ENCODE measurements at regions not wholly inside any gene's neighbourhood (a gene's known extent, or its start where the extent isn't known, plus 50 kb on each side); places are given as distances from the start of the nearest gene placed in this dataset.

DNA sequence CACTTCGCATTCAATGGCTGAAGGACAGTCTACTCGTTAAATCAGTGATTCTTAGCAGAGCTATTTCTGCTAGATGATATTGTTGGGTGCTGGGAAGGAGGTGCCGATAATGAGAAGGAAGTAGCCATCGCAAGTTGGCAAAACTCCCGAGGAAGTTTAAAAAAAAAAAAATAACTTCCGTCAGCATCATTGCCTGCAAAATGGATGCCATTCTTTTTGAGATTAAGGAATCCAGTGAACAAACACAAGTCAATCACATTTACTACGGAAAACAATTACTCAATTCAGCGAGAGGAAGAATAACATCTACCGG, 74.4 kb upstream of the SFMBT2 start:
- no peaks in the 10 kb centered on the region for H3K4me1 ChIP-seq

GRCh38 chr10:7484456-7485243, 73.8 kb upstream of the SFMBT2 start:
- H3K36me3 ChIP-seq (replicated peaks), result no peaks in the 10 kb centered on the region
- peaks cover 7% of the 10 kb centered on the region; the same call in 1 of the 2 replicates for H3K27me3 ChIP-seq (ENCODE audit: low read depth)
- H3K4me3 ChIP-seq, result no peak overlapping the region
- no peak for DNase-seq (ENCODE audit: low spot score in 2 of 2)
- H3K9me3 ChIP-seq, result no peaks in the 10 kb centered on the region
- no peaks in the 10 kb centered on the region for H3K4me1 ChIP-seq
- in situ Hi-C loops (cut with MboI; ENCODE audit: low sequenced_read_pairs), result no loop called here

More for the DNA sequence above, 74.4 kb upstream of the SFMBT2 start:
- H3K9me3 ChIP-seq, result no peaks in the 10 kb centered on the region
- in situ Hi-C loops (cut with MboI; ENCODE audit: low sequenced_read_pairs), result no loop called here
- H3K4me3 ChIP-seq, result no peak overlapping the region
- no peak for DNase-seq (ENCODE audit: low spot score in 2 of 2)
- peaks cover 7% of the 10 kb centered on the region; the same call in 1 of the 2 replicates for H3K27me3 ChIP-seq (ENCODE audit: low read depth)
- no peaks in the 10 kb centered on the region for H3K36me3 ChIP-seq (replicated peaks)

DNA sequence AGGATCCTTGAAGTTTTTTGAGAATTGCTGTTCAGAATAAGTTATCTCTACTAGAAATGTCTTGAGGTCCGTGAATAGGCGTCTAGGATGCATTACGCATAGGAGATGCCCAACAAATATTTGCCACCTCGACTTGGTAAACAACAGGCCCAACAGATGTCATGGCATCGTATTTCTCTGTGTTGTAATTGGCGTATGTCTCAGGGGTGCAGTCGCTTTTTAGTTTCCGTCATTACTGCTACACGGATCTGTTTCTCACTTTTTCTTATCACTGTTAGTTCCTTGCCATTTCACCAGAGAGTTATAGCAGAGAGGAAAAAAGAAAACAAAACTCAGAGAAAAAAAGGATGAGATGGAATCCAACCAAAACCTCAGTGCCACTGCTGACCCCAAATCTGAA, 73.0 kb upstream of the SFMBT2 start:
- in situ Hi-C loops (cut with MboI; ENCODE audit: low sequenced_read_pairs), result no loop called here
- H3K27me3 ChIP-seq (ENCODE audit: low read depth), result 0 out of 2 replicates have a peak, but pooled peaks cover 4% of the 10 kb centered on the region
- H3K4me1 ChIP-seq, result no peaks in the 10 kb centered on the region
- no peak overlapping the region for H3K4me3 ChIP-seq
- no peak for DNase-seq (ENCODE audit: low spot score in 2 of 2)
- no peaks in the 10 kb centered on the region for H3K36me3 ChIP-seq (replicated peaks)
- no peaks in the 10 kb centered on the region for H3K9me3 ChIP-seq

DNA sequence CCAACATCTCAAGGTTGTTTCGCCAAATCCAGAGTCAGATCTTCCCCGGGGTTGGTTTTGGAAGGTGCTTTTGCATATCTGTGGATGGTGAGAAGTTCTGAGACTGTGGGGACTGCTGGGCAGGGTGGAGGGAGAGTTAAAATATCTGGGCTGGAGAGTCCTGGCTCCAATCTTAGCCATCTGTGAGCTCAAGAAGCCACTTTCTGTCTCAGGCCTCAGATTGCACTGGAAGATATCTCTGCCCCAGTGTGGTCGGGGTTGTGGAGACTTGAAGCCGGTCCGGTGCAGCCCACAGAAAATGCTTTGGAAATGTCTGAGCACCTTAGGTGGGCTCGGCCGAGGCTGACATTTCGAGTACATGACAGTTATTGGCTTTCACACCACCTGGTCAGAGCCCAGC, 72.2 kb upstream of the SFMBT2 start:
- Histone ChIP-seq H3K36me3 (replicated peaks) (no peaks in the 10 kb centered on the region), H3K27me3 (ENCODE audit: low read depth) (0 out of 2 replicates have a peak, but pooled peaks cover 4% of the 10 kb centered on the region), H3K4me1 (no peaks in the 10 kb centered on the region), H3K4me3 (no peak overlapping the region), H3K9me3 (no peaks in the 10 kb centered on the region)
- DNase-seq (ENCODE audit: low spot score in 2 of 2), result no peak
- in situ Hi-C loops (cut with MboI; ENCODE audit: low sequenced_read_pairs), result no loop called here

- in situ Hi-C loops (cut with MboI; ENCODE audit: low sequenced_read_pairs), result no loop called here
- H3K4me1 ChIP-seq, result no peaks in the 10 kb centered on the region
- no peaks in the 10 kb centered on the region for H3K36me3 ChIP-seq (replicated peaks)
- no peaks in the 10 kb centered on the region for H3K9me3 ChIP-seq
- DNase-seq (ENCODE audit: low spot score in 2 of 2), result no peak
- 0 out of 2 replicates have a peak, but pooled peaks cover 4% of the 10 kb centered on the region for H3K27me3 ChIP-seq (ENCODE audit: low read depth)
- H3K4me3 ChIP-seq, result no peak overlapping the region
Measured at GRCh38 chr10:7481368-7481765, 70.5 kb upstream of the SFMBT2 start.

DNA sequence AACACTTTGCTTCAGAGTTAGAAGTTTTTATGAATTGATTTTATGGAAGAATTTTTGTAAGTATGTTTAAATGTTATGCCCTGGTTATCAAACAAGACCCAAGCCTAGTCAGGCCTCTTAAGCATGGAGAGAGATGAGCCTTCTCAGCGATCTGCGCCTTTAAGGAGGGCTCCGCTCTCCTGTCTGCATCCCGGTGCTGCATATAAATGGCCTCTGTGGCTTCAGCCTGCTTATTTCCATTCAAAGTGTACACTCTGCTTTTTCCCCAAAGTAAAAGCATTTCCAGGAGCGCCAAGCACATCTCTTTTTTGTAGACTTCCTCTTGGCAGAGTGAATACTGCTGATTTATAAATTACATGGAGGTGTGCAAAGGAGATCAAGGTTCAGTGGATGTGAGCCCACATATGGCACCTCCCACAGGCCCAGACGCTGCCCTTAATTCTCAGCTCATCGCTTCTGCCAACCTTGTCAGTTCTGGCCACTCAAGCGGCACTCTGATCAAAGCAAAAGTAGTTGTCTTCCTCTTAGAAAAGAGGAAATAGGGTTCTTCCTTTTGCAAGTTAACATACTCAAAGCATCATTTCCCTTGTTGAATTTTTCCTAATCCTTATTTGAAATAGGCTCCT, 70.0 kb upstream of the SFMBT2 start:
- no peaks in the 10 kb centered on the region for H3K36me3 ChIP-seq (replicated peaks)
- H3K4me3 ChIP-seq, result no peak overlapping the region
- in situ Hi-C loops (cut with MboI; ENCODE audit: low sequenced_read_pairs), result no loop called here
- H3K9me3 ChIP-seq, result no peaks in the 10 kb centered on the region
- no peak for DNase-seq (ENCODE audit: low spot score in 2 of 2)
- 0 out of 2 replicates have a peak, but pooled peaks cover 4% of the 10 kb centered on the region for H3K27me3 ChIP-seq (ENCODE audit: low read depth)
- no peaks in the 10 kb centered on the region for H3K4me1 ChIP-seq

DNA sequence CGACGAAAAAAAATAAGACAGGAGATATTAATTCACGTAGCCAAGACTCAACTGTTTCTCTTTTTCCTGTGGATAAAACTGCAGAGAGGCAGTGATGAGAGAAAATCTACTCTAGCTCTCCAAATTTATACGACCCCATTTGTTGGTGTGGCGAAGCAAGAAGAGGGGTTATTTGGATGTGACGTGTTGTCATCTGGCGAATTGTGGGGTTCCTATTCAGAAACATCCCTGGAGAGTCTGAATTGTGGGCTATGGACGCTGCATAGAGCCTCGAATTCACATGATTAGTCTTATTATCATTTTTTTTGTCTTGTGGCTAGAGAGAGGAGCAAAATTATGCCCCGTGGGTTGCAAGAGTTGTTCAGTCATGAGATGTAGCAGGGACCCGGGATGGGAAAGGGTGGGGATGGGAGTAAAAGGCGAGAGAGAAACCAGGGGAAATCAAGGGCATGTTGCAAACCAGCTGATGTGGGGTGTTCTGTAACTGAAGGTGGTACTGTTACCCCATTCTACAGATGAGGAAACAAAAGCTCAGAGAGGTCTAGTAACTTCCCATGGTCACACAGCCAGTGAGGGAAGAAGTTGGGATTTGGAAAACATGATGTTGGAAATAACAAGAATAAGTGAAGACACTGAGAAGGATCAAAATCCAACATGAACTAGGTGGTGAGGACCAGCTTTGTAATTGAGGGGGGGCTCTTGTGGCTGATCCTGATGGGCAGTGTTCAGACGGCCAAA, 69.2 kb upstream of the SFMBT2 start:
- no peak overlapping the region for H3K4me3 ChIP-seq
- H3K4me1 ChIP-seq, result no peaks in the 10 kb centered on the region
- H3K9me3 ChIP-seq, result no peaks in the 10 kb centered on the region
- H3K36me3 ChIP-seq (replicated peaks), result no peaks in the 10 kb centered on the region
- H3K27me3 ChIP-seq (ENCODE audit: low read depth), result no peaks in the 10 kb centered on the region
- DNase-seq (ENCODE audit: low spot score in 2 of 2), result no peak
- in situ Hi-C loops (cut with MboI; ENCODE audit: low sequenced_read_pairs), result no loop called here

- DNase-seq (ENCODE audit: low spot score in 2 of 2), result no peak
- in situ Hi-C loops (cut with MboI; ENCODE audit: low sequenced_read_pairs), result no loop called here
- no peak overlapping the region for H3K4me3 ChIP-seq
- no peaks in the 10 kb centered on the region for H3K27me3 ChIP-seq (ENCODE audit: low read depth)
- no peaks in the 10 kb centered on the region for H3K36me3 ChIP-seq (replicated peaks)
- no peaks in the 10 kb centered on the region for H3K9me3 ChIP-seq
- H3K4me1 ChIP-seq, result no peaks in the 10 kb centered on the region
Measured at GRCh38 chr10:7478727-7479457, 68.1 kb upstream of the SFMBT2 start.

- DNase-seq (ENCODE audit: low spot score in 2 of 2), result no peak
- H3K36me3 ChIP-seq (replicated peaks), result no peaks in the 10 kb centered on the region
- in situ Hi-C loops (cut with MboI; ENCODE audit: low sequenced_read_pairs), result no loop called here
- H3K4me1 ChIP-seq, result no peaks in the 10 kb centered on the region
- no peak overlapping the region for H3K4me3 ChIP-seq
- H3K9me3 ChIP-seq, result no peaks in the 10 kb centered on the region
- H3K27me3 ChIP-seq (ENCODE audit: low read depth), result no peaks in the 10 kb centered on the region
Measured at GRCh38 chr10:7477538-7478334, 66.9 kb upstream of the SFMBT2 start.

GRCh38 chr10:7475939-7476338, 65.1 kb upstream of the SFMBT2 start:
- Histone ChIP-seq H3K27me3 (ENCODE audit: low read depth) (no peaks in the 10 kb centered on the region), H3K9me3 (no peaks in the 10 kb centered on the region), H3K36me3 (replicated peaks) (no peaks in the 10 kb centered on the region), H3K4me1 (no peaks in the 10 kb centered on the region), H3K4me3 (no peak overlapping the region)
- in situ Hi-C loops (cut with MboI; ENCODE audit: low sequenced_read_pairs), result no loop called here
- DNase-seq (ENCODE audit: low spot score in 2 of 2), result no peak

GRCh38 chr10:7475046-7475911, 64.4 kb upstream of the SFMBT2 start:
- H3K27me3 ChIP-seq (ENCODE audit: low read depth), result no peaks in the 10 kb centered on the region
- H3K9me3 ChIP-seq, result no peaks in the 10 kb centered on the region
- DNase-seq (ENCODE audit: low spot score in 2 of 2), result no peak
- H3K36me3 ChIP-seq (replicated peaks), result no peaks in the 10 kb centered on the region
- H3K4me1 ChIP-seq, result no peaks in the 10 kb centered on the region
- no peak overlapping the region for H3K4me3 ChIP-seq
- in situ Hi-C loops (cut with MboI; ENCODE audit: low sequenced_read_pairs), result no loop called here

DNA sequence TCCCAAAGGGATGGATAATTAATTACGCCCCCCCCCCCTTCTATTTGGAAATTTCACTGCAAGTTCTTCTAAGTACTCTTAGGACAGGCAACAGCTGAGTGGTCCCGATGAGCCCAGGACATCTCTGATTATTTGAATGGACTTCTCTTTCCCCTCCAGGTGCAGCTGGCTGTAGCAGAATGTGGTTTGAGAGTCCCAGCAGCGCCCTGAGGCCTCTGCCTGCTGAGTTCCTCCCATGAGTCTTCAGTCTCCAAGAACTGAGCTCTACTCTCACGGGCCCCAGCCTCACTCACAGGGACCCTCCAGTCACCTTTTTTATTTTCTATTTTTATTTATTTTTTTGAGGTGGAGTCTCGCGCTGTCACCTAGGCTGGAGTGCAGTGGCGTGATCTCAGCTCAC, 63.6 kb upstream of the SFMBT2 start:
- H3K27me3 ChIP-seq (ENCODE audit: low read depth), result no peaks in the 10 kb centered on the region
- in situ Hi-C loops (cut with MboI; ENCODE audit: low sequenced_read_pairs), result no loop called here
- no peaks in the 10 kb centered on the region for H3K36me3 ChIP-seq (replicated peaks)
- no peaks in the 10 kb centered on the region for H3K9me3 ChIP-seq
- H3K4me3 ChIP-seq, result no peak overlapping the region
- DNase-seq (ENCODE audit: low spot score in 2 of 2), result no peak
- H3K4me1 ChIP-seq, result no peaks in the 10 kb centered on the region
